HG03064 (cell line): ENCODE measurements at regions not wholly inside any gene's neighbourhood (a gene's known extent, or its start where the extent isn't known, plus 50 kb on each side); places are given as distances from the start of the nearest gene placed in this dataset.

Experiments used
- ATAC-seq: cut with Tn5 transposase; IDR thresholded peaks from one replicate; pipeline ENCODE4 v1.9.1; 2021; ENCODE audit warnings: low read depth; ENCODE audit not compliant: unreplicated experiment

DNA sequence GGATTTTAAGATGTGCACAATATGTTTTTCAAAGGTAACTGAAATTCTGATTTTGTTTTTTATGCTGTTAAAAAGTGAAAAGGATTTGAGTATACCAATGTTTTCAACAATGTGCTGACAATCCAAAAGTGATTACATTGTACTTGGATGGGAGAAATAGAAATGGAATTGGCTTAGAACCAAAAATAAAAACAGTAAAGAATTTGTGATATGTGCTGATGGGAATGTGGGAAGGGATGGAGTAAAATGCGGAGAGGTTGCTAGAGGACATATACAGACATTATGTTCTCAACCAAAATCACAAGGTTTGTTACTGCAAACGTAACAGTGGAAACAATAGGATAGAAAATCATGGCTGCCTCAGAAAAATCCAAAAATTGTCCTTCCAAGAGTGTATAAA is 279.3 kb upstream of the TENM4 start:
- no peak for ATAC-seq

- no peak for ATAC-seq
Observed at GRCh38 chr11:79708319-79708932, 267.6 kb upstream of the TENM4 start.

DNA sequence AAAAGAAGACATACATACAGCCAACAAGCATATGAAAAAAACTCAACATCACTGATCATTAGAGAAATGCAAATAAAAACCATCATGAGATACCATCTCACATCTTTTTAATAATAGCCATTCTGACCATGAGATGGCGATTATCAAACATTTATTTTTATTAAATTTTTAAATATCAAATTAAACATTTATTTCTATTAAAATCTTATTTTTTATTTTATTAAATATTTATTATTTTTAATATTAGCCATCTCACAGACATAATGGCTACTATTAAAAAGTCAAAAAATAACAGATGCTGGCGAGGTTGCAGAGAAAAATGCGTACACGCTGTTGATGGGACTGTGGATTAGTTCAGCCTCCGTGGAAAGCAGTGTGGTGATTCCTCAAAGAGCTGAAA is 264.8 kb upstream of the TENM4 start:
- no peak for ATAC-seq

DNA sequence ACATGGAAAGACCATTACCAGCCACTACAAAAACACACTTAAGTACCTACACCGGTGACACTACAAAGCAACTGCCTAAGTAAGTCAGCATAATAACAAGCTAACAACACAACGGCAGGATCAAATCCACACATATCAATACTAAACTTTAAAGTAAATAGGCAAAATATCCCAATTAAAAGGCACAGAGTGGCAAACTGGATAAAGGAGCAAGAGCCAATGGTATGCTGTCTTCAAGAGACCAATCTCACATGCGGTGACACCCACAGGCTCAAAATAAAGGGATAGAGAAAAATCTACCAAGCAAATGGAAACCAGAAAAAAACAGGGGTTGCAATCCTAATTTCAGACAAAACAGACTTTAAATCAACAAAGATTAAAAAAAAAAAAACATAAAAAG is 261.5 kb upstream of the TENM4 start:
- ATAC-seq, result no peak

- no peak for ATAC-seq
Observed at GRCh38 chr11:79699246-79699645, 258.4 kb upstream of the TENM4 start.

GRCh38 chr11:79697905-79698304 is 257.1 kb upstream of the TENM4 start:
- ATAC-seq, result no peak

DNA sequence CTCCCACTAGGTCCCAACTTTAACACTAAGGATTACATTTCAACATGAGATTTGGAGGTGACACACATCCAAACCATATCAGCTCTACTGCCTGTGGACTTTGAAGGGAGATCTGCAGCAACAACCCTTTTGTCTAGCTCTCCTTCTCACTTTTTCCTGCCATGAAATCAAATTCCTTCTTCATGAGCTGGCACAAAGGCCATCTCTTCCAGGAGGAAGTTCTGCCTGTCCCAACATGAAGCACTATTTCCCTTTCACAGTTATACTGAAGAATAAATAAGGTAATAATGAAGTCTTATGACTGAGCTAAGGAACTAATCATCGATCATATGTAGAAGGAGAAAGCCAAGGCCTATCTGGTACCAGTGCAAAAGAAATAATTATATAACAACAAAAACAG is 253.5 kb upstream of the TENM4 start:
- no peak for ATAC-seq

DNA sequence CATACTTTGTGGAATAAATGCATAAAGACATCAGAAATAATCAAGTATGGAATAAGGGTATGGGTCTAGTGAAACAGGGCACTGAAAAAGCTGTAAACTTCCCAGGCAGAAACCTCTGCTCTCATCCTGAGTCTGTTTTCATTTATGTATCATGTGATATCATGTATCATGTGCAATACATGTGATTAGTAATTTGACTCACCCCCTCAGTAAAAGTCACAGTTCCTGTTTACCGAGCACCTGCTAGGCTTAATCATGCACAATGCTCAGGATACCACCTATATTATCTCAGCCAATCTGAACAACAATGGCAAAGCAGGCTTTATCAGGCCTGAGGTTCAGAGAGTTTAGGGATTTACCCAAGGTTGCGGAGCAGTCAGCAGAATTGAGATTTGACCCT is 250.6 kb upstream of the TENM4 start:
- ATAC-seq, result no peak

DNA sequence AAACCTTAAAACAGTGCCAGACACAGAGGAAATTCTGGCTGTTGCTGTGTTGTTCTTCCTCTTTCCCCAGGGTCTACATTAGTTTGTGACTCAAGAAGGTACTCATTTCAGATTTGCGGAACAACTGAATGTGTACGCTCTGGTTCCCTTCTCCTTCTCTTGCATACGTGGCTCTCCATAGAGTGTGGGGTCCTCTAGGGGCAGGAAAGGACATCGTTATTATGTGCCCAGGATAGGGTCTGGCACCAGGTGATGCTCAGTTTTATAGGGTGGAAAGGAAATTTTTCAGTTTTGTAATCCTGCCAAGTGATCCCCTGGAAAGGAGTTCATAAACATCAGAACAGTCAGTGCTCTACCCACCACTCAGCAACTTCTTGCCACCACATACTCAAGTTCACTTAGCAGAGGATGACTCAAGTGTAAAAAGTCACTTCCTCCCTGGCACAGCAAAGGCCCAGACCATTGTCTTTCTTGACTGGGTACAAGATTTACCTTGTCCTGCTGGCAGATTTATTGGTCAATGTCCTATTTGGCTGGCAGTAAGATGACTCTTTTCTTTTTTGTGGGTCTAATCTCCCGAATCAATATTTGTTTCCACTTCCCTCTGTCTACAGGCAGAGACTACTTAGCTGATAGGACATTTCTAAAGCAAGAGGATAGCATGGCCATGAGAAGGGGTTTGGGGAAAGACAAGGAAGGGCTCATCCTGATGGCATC is 246.0 kb upstream of the TENM4 start:
- ATAC-seq, result no peak

DNA sequence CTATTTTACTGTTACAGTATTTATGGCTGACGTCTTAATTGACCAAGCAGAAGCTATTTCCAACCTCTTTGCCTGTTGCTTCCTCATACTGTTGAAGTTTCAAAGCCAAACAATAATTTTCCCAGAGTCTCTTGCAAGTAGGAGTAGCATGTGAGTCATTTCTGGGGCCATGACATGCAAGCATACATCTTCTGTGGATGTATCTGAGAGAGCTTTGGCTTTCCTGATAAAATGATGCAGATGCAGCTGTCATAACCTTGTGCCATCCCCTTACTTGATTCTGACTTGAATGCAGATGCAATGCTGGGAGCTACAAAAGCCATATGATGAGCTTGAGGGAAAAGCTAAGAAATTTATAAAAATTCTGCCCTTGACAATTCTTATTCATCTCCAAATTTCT is 243.1 kb upstream of the TENM4 start:
- no peak for ATAC-seq

DNA sequence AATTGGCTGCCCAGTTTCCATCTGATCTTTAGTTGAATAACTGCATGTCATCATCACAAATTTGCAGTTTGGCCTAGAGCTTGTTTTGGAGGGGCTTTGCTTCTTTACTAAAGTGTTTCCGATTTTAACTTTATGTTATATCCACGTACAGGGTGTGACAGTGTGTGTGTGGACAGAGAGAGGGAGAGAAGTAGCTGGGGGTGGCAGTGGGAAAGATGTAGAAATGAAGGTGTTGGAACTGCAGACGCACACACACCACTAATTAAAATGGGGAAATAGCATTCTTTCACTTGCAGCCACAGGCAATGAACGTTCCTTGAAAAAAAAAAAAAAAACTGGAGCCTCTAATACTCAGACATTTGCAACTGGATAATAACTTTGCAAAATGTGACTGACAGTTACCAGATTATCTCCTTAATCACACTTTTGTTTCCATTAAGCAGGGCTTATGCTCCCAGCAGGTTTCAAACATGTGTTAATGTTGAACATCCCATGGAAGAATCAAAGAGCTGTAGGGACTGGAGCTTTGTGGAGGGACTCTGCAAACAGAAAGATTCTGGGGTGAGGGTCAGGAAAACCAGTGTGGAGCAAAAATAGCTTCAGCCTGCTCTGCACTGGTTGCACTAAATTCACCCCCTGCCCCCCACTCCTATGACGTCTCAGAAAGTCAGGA is 238.1 kb upstream of the TENM4 start:
- no peak for ATAC-seq

DNA sequence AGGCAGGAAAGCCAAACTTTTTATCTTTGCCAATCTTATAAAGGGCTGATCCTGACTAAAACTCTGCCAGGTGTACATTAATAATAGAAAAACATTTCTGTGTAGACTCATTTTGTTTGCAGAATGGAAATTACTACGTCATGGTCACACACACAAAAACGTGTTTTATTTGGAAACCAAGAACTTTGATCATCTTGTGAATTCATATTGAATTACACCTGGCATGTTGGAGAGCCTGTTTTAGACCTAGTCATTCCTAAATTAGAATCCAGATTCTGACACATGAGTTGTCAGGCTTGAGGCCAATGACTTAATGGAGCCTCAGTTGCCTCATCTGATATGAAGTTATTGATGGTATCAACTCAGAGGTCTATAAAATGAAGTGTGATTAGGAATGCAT is 235.6 kb upstream of the TENM4 start:
- ATAC-seq, result no peak

DNA sequence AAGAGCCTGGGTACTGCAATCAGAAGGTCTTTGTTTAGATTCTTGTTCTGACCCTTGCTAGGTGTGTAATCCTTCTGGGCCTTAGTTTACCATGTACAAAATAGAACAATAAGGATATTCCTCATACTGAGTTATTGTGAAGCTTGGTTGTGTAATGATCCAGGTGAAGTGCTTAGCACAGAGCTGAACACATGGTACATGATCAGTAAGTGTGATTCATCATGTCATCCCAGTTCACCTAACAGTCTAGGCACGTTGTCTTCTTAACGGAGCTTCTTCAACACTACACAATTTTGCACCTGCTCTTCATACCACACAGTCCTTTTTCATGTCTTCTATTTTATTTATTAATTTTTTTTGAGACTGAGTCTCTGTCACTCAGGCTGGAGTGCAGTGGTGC is 234.3 kb upstream of the TENM4 start:
- no peak for ATAC-seq

DNA sequence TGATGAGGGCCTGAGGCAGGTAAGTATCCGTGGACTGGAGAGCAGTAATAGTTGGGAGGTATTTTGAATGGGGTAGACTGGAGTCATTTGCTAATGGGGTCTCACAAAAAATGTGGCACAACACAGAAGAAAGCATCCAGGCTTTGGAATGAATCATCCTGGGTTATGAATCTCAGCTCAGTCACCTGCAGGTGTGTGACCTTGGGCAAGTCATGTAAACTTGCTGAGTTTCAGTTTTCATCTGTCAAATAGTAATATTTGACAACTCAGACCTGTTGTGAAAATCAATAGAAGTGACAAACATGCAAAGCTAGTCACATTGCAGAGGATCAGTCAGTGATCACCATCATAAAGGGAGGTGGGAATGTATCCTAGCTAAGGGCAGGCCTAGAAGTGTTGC is 232.0 kb upstream of the TENM4 start:
- no peak for ATAC-seq

DNA sequence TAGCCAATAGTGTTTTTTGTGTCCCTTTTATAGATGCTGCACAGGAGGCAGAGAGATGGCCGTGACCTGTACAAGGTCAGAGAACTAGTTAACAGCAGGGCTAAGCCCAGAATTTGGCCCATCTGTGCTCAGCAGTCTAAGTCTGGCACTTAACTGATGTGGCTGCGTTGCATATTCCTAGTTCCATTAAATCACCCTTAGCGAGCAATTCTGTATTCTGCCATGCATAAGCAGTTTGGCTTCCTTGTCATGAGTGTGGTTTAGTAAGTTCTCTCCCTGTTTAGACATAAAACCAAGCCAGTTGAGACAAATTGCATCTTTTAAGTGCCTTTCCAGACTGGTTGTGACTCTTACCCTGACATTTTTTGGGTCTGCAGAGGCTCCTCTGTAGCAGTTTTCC is 230.6 kb upstream of the TENM4 start:
- ATAC-seq, result no peak

GRCh38 chr11:79670882-79671281 is 230.1 kb upstream of the TENM4 start:
- no peak for ATAC-seq

DNA sequence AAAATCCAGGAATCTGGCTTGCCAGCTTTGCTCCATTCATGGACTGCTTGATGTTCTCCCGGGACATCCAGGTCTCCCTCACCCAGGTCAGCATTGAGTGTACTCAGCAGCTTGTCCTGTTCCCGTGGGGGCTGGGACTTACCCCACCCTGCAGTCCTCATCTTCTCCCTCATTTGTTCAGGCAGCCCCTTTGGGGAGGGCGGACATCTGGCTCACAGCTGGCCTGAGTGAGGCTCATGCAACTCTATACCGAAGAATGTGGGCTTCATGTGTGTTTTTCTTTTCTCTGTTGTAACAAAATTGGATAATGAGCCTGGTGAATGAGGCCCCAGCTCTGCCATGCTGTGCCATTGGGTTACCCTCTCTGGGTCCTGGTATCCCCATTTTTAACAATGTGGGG is 227.7 kb upstream of the TENM4 start:
- no peak for ATAC-seq

GRCh38 chr11:79667380-79667779 is 226.6 kb upstream of the TENM4 start:
- no peak for ATAC-seq

DNA sequence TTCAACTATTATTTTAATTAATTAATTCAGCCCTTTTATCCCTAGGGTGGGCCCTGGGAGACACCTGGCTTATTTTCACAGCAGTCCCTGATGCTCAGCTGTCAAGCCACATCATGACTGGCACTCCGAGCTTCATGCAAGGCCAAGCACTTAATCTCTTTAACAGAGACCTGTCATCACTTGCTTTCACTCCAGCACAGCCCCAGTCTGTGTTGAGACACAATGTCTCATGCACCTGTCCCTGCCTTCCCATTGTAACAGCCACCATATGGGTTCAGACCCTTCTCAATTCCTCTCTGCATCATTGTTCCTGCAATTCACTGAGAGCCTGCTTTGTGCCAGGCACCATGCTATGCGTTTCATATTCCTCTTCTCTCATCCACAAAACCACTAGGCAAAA is 222.2 kb upstream of the TENM4 start:
- ATAC-seq, result no peak

DNA sequence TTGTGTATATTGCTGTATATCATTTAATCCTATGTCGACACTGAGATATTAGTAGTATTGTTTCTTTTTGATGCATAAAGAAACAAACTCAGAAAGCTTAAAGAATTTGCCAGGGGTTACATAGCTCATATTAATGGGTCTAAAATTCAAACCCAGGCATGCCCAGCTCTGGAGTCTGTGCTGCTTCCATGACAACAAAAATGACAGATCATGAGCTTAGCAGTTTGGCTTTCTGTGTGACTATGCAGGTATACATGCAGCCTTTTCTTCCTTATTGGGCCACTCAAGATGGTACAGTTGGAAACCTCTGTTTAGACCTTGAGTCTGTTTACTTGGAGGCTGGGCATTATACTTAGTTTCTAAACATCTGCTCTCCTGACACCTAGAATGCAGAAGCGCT is 220.5 kb upstream of the TENM4 start:
- no peak for ATAC-seq

DNA sequence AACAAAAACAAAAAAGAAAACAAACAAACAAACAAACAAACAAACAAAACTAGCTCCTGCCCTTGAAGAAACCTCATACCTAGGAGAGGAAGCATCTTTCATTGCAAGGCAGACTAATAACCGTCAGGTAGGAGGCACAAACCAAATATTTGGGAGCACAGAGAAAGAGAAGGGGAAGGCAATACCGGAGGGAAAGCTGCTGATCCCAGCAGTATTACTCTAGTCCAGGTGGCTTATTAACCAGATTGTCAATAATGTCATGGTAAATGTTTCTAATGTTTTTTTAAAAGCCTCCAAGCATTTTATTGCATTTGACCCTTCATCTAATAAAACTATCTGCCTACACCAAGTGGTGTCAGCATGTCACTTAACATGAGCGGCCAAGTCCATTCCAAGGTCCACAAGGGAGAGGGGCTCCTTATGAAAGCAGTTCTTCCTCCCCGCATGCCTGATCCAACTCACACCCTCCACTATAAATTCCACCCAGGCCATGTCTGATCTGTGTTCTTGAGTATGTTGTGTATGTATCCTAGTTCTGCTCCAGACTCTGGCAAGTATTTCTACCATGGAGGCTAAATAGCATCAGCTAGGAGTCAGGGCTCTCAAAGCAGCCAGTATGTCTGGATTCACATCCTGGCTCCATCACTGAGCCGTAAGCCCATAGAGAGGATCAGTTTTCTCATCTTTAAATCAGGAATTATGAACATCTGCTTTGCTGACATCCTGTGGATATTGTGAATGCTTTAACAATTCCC is 208.1 kb upstream of the TENM4 start:
- ATAC-seq, result no peak
